NCI-H748 (cell line): ENCODE measurements at regions not wholly inside any gene's neighbourhood (a gene's known extent, or its start where the extent isn't known, plus 50 kb on each side); places are given as distances from the start of the nearest gene placed in this dataset.
"Not testable (repeated sequence)": the region's sequence is repeated elsewhere in the genome, so short reads cannot be mapped to it uniquely, and the experiment has no call there.

Source experiments
- DNase-seq: peaks from one replicate; lab custom pipeline; 2025; ENCODE audit not compliant: unreplicated experiment; lab: John Stamatoyannopoulos, UW

- no peak for DNase-seq
Measured at GRCh38 chr12:124129132-124129531, 156.1 kb downstream of the ZNF664 start.

- DNase-seq, result peak; percentile 83
Measured at GRCh38 chr12:124130691-124131591, 157.9 kb downstream of the ZNF664 start.

GRCh38 chr12:124131659-124132058, 158.6 kb downstream of the ZNF664 start:
- DNase-seq, result no peak

- DNase-seq, result no peak
Measured at GRCh38 chr12:124132530-124132929, 159.5 kb downstream of the ZNF664 start.

- DNase-seq, result no peak
Measured at GRCh38 chr12:124136796-124137195, 158.1 kb upstream of the RFLNA start.

GRCh38 chr12:124140944-124141486, 153.9 kb upstream of the RFLNA start:
- DNase-seq, result no peak

GRCh38 chr12:124141611-124142010, 153.3 kb upstream of the RFLNA start:
- not testable (repeated sequence) for DNase-seq

- DNase-seq, result no peak
Measured at GRCh38 chr12:124142395-124143035, 152.4 kb upstream of the RFLNA start.

- DNase-seq, result no peak
Measured at GRCh38 chr12:124143726-124144125, 151.2 kb upstream of the RFLNA start.

- no peak for DNase-seq
Measured at GRCh38 chr12:124144531-124145194, 150.2 kb upstream of the RFLNA start.

- DNase-seq, result no peak
Measured at GRCh38 chr12:124147027-124147426, 147.9 kb upstream of the RFLNA start.

GRCh38 chr12:124147575-124147974, 147.3 kb upstream of the RFLNA start:
- no peak for DNase-seq

- DNase-seq, result no peak
Measured at GRCh38 chr12:124148481-124149273, 146.2 kb upstream of the RFLNA start.

- no peak for DNase-seq
Measured at GRCh38 chr12:124149287-124149686, 145.6 kb upstream of the RFLNA start.

- DNase-seq, result no peak
Measured at GRCh38 chr12:124150168-124150567, 144.7 kb upstream of the RFLNA start.

- no peak for DNase-seq
Measured at GRCh38 chr12:124151583-124151982, 143.3 kb upstream of the RFLNA start.

- DNase-seq, result no peak
Measured at GRCh38 chr12:124152731-124153130, 142.2 kb upstream of the RFLNA start.

- no peak for DNase-seq
Measured at GRCh38 chr12:124153392-124153791, 141.5 kb upstream of the RFLNA start.

GRCh38 chr12:124157406-124157805, 137.5 kb upstream of the RFLNA start:
- no peak for DNase-seq

- no peak for DNase-seq
Measured at GRCh38 chr12:124159655-124160054, 135.2 kb upstream of the RFLNA start.
